ENCODE measurements at regions not wholly inside any gene's neighbourhood (a gene's known extent, or its start where the extent isn't known, plus 50 kb on each side); places are given as distances from the start of the nearest gene placed in this dataset.

DNA sequence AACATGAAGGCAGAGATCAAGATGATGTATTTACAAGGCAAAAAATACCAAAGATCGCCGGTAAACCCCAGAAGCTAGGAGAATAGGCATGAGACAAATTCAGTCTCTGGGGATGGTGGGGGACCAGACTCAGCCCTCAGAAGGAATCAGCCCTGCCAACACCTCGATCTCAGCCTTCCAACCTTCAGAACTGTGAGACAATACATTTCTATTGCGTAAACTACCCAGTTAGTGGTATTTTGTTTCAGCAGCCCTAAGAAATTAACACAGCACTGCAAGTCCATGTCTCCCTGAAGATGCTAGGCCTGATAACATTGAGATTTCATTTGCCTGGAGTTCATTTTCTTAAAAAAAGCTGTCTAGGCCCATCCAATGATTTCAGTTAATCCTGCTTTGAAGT is 622.5 kb downstream of the PTPRC start (continued):
- TF ChIP-seq, protein P1, sequence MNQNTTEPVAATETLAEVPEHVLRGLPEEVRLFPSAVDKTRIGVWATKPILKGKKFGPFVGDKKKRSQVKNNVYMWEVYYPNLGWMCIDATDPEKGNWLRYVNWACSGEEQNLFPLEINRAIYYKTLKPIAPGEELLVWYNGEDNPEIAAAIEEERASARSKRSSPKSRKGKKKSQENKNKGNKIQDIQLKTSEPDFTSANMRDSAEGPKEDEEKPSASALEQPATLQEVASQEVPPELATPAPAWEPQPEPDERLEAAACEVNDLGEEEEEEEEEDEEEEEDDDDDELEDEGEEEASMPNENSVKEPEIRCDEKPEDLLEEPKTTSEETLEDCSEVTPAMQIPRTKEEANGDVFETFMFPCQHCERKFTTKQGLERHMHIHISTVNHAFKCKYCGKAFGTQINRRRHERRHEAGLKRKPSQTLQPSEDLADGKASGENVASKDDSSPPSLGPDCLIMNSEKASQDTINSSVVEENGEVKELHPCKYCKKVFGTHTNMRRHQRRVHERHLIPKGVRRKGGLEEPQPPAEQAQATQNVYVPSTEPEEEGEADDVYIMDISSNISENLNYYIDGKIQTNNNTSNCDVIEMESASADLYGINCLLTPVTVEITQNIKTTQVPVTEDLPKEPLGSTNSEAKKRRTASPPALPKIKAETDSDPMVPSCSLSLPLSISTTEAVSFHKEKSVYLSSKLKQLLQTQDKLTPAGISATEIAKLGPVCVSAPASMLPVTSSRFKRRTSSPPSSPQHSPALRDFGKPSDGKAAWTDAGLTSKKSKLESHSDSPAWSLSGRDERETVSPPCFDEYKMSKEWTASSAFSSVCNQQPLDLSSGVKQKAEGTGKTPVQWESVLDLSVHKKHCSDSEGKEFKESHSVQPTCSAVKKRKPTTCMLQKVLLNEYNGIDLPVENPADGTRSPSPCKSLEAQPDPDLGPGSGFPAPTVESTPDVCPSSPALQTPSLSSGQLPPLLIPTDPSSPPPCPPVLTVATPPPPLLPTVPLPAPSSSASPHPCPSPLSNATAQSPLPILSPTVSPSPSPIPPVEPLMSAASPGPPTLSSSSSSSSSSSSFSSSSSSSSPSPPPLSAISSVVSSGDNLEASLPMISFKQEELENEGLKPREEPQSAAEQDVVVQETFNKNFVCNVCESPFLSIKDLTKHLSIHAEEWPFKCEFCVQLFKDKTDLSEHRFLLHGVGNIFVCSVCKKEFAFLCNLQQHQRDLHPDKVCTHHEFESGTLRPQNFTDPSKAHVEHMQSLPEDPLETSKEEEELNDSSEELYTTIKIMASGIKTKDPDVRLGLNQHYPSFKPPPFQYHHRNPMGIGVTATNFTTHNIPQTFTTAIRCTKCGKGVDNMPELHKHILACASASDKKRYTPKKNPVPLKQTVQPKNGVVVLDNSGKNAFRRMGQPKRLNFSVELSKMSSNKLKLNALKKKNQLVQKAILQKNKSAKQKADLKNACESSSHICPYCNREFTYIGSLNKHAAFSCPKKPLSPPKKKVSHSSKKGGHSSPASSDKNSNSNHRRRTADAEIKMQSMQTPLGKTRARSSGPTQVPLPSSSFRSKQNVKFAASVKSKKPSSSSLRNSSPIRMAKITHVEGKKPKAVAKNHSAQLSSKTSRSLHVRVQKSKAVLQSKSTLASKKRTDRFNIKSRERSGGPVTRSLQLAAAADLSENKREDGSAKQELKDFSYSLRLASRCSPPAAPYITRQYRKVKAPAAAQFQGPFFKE (tag by site-specific recombination; IDR thresholded peaks at IDR 0.05; ENCODE audit: borderline replicate concordance) = no peak
- no peak for TF ChIP-seq ZNF776 (tag by site-specific recombination; IDR thresholded peaks at IDR 0.05; ENCODE audit: borderline replicate concordance)
- TF ChIP-seq, protein P2, sequence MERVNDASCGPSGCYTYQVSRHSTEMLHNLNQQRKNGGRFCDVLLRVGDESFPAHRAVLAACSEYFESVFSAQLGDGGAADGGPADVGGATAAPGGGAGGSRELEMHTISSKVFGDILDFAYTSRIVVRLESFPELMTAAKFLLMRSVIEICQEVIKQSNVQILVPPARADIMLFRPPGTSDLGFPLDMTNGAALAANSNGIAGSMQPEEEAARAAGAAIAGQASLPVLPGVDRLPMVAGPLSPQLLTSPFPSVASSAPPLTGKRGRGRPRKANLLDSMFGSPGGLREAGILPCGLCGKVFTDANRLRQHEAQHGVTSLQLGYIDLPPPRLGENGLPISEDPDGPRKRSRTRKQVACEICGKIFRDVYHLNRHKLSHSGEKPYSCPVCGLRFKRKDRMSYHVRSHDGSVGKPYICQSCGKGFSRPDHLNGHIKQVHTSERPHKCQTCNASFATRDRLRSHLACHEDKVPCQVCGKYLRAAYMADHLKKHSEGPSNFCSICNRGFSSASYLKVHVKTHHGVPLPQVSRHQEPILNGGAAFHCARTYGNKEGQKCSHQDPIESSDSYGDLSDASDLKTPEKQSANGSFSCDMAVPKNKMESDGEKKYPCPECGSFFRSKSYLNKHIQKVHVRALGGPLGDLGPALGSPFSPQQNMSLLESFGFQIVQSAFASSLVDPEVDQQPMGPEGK (tag by site-specific recombination; IDR thresholded peaks at IDR 0.05) = no peak

DNA sequence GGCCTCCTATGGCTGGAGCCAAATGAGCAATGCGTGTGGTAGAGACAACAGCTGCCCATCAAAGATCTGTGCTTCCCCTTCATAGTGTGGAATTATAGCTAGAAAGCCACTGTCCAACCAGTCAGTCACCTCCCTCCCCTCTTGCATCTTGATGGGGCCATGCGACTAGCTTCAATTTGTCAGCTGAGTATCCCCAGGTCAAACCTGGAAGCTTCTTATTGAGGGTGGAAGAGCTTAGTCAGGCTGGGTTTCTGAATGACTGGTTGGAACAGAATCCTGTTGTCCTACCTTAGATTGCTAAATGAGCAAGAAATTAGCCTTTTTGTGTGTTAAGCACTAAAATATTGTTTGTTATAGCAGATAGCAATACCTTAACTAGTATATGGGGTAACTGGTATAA is 625.4 kb downstream of the PTPRC start:
- CTCF ChIA-PET = no interaction called here
- H3K36me3 ChIP-seq (ENCODE audit: control insufficient read depth in 2 of 2, insufficient read depth in 1 of 2, low read length in 2 of 2) = no peaks in the 10 kb centered on the region

DNA sequence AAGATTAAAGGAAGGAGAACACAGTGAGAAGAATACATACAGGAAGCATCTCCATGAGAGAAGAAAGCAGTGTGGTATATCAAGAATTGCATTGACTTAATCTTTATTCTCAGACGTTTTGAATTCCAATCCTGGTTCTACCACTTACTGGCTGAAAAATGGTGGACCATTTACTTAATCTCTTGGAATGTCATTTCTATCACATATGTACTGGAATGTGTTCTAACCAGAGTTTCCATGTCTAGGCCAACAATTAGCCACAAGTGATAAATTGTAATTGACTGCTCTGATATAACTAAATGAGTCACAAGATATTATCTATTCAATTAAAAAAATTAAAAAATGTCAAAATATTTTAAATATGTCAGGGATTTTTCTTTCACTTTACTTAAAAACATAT is 626.1 kb downstream of the PTPRC start:
- no peaks in the 10 kb centered on the region for H3K4me1 ChIP-seq (ENCODE audit: control insufficient read depth, insufficient read depth, low read length)
- no peaks in the 10 kb centered on the region for H3K36me3 ChIP-seq (ENCODE audit: control insufficient read depth in 2 of 2, insufficient read depth in 1 of 2, low read length in 2 of 2)
- H3K27ac ChIP-seq (ENCODE audit: extremely low read depth, low read depth, low read length) = no peak overlapping the region
- CTCF ChIA-PET = no interaction called here
- POLR2A ChIA-PET = no interaction called here
- TF ChIP-seq ZNF792 (tag by site-specific recombination; IDR thresholded peaks at IDR 0.05) (no peak), ZNF175 (tag by site-specific recombination; IDR thresholded peaks at IDR 0.05) (no peak), ZNF624 (tag by site-specific recombination; IDR thresholded peaks at IDR 0.05) (no peak), ZBTB8A (tag by site-specific recombination; IDR thresholded peaks at IDR 0.05) (no peak), ZNF202 (tag by site-specific recombination; IDR thresholded peaks at IDR 0.05; ENCODE audit: borderline replicate concordance) (no peak), MYNN (tag by site-specific recombination; IDR thresholded peaks at IDR 0.05; ENCODE audit: borderline replicate concordance) (no peak), REPIN1 (tag by site-specific recombination; IDR thresholded peaks at IDR 0.05; ENCODE audit: low read depth) (no peak)
- TF ChIP-seq, protein P3, sequence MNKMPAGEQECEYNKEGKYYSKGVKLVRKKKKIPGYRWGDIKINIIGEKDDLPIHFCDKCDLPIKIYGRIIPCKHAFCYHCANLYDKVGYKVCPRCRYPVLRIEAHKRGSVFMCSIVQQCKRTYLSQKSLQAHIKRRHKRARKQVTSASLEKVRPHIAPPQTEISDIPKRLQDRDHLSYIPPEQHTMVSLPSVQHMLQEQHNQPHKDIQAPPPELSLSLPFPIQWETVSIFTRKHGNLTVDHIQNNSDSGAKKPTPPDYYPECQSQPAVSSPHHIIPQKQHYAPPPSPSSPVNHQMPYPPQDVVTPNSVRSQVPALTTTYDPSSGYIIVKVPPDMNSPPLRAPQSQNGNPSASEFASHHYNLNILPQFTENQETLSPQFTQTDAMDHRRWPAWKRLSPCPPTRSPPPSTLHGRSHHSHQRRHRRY (tag by site-specific recombination; IDR thresholded peaks at IDR 0.05) = no peak
- H3K9me3 ChIP-seq (ENCODE audit: control insufficient read depth, insufficient read depth, low read depth, low read length) = no peaks in the 10 kb centered on the region
- H3K4me3 ChIP-seq (ENCODE audit: low read depth, low read length) = no peak overlapping the region

More for the DNA sequence above, 625.4 kb downstream of the PTPRC start:
- Histone ChIP-seq H3K4me1 (ENCODE audit: control insufficient read depth, insufficient read depth, low read length) (no peaks in the 10 kb centered on the region), H3K9me3 (ENCODE audit: control insufficient read depth, insufficient read depth, low read depth, low read length) (no peaks in the 10 kb centered on the region), H3K4me3 (ENCODE audit: low read depth, low read length) (no peak overlapping the region), H3K27ac (ENCODE audit: extremely low read depth, low read depth, low read length) (no peak overlapping the region)
- no peak for TF ChIP-seq KLF7 (tag by site-specific recombination; IDR thresholded peaks at IDR 0.05; ENCODE audit: borderline replicate concordance)
- TF ChIP-seq ZNF248 (tag by site-specific recombination; IDR thresholded peaks at IDR 0.05) = no peak
- TF ChIP-seq ZNF830 (tag by site-specific recombination; IDR thresholded peaks at IDR 0.05; ENCODE audit: low read depth) = no peak
- no peak for TF ChIP-seq ZNF174 (tag by site-specific recombination; IDR thresholded peaks at IDR 0.05)
- POLR2A ChIA-PET = no interaction called here

Measured in HEK293 (cell line).